Ishikawa (cell line): ENCODE measurements at regions not wholly inside any gene's neighbourhood (a gene's known extent, or its start where the extent isn't known, plus 50 kb on each side); places are given as distances from the start of the nearest gene placed in this dataset.
A peak's percentile ranks its signal among the peaks of the same experiment; 100 is the strongest.

ENCODE experiments used
- CEBPB ChIP-seq: IDR thresholded peaks from 2 replicates; pipeline ENCODE4 v1.6.1; 2012
- CREB1 ChIP-seq: IDR thresholded peaks from 2 replicates; pipeline ENCODE4 v1.6.1; 2012; ENCODE audit warnings: low read depth
- EGR1 ChIP-seq: IDR thresholded peaks from 2 replicates; pipeline ENCODE4 v1.6.1; 2012
- EP300 ChIP-seq: IDR thresholded peaks from 2 replicates; pipeline ENCODE4 v1.6.1; 2012; ENCODE audit warnings: borderline replicate concordance
- FOXM1 ChIP-seq: IDR thresholded peaks from 2 replicates; pipeline ENCODE4 v1.6.1; 2012; ENCODE audit warnings: low read depth, borderline replicate concordance
- NFIC ChIP-seq: IDR thresholded peaks from 2 replicates; pipeline ENCODE4 v1.6.1; 2012
- RAD21 ChIP-seq: IDR thresholded peaks from 2 replicates; pipeline ENCODE4 v1.6.1; 2012; ENCODE audit warnings: low read depth
- TAF1 ChIP-seq: IDR thresholded peaks from 2 replicates; pipeline ENCODE4 v1.6.1; 2012; ENCODE audit warnings: low read depth, mild to moderate bottlenecking
- TCF12 ChIP-seq: IDR thresholded peaks from 2 replicates; pipeline ENCODE4 v1.6.1; 2012; ENCODE audit warnings: low read depth
- TEAD4 ChIP-seq: IDR thresholded peaks from 2 replicates; pipeline ENCODE4 v1.6.1; 2012
- YY1 ChIP-seq: IDR thresholded peaks from 2 replicates; pipeline ENCODE4 v1.6.1; 2012; ENCODE audit warnings: low read depth
- ZBTB7A ChIP-seq: IDR thresholded peaks from 2 replicates; pipeline ENCODE4 v1.6.1; 2012; ENCODE audit warnings: low read depth
- TF ChIP-seq, protein P1 (sequence below): IDR thresholded peaks from 2 replicates; pipeline ENCODE4 v1.6.1; 2012
- TF ChIP-seq, protein P2 (sequence below): IDR thresholded peaks from 2 replicates; pipeline ENCODE4 v1.6.1; 2012
- TF ChIP-seq, protein P3 (sequence below): IDR thresholded peaks from 2 replicates; pipeline ENCODE4 v1.6.1; 2012; ENCODE audit warnings: low read depth, mild to moderate bottlenecking

DNA sequence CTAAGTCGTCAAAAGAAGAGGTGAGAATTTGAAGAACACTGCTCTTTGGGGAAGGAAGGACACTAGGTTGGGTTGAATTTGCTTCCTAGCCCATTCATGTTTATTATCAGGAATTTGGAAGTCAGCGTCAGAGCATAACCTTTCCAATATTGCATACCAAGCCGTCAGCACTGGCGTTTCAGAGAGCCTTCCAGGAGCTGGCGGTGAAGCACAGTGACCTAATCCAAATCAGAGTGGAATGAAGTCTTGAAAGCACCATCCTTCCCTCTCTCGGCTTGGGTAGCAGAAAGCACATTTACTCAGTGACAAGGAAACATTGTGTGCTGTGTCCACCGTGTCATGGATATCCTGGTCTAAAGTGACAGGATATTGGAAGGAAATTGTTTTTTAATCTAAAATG, 240.3 kb upstream of the PELI2 start:
- TF ChIP-seq NFIC = no peak
- TF ChIP-seq, protein P1, sequence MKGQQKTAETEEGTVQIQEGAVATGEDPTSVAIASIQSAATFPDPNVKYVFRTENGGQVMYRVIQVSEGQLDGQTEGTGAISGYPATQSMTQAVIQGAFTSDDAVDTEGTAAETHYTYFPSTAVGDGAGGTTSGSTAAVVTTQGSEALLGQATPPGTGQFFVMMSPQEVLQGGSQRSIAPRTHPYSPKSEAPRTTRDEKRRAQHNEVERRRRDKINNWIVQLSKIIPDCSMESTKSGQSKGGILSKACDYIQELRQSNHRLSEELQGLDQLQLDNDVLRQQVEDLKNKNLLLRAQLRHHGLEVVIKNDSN = no peak
- TF ChIP-seq, protein P2, sequence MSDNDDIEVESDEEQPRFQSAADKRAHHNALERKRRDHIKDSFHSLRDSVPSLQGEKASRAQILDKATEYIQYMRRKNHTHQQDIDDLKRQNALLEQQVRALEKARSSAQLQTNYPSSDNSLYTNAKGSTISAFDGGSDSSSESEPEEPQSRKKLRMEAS = no peak

DNA sequence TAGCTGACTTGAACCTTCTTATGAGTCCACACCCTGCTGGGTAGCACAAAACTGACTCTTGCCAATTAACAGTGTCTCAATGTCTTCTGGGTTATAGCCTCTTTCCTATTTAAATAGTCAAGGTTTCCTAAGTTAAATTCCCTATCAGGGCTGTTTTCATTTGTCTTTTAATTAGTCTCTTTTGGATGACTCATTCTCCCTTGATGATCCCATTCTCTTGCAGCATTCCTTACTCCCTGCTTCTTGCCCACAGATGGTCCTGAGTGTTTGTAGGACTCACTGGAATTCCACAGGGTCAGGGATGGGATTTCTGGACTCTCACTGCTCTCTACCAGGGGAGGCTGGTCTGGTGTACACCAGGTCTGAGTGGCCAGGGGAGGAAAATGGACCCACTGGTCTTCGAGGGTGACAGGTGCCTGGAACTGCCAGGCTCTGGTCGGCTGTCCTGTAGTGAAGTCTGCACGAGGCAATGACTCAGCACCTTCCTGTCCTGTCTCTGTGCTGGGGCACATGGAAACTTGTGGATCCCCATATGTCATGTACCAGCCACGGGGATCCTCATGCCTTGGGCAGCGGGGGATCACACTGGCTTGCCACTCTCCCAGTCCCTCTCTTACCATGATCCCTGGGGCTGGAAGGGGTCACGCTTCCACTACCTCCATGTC, 236.5 kb upstream of the PELI2 start:
- TF ChIP-seq, protein P2 = peak; percentile 81
- TF ChIP-seq ZBTB7A = no peak

DNA sequence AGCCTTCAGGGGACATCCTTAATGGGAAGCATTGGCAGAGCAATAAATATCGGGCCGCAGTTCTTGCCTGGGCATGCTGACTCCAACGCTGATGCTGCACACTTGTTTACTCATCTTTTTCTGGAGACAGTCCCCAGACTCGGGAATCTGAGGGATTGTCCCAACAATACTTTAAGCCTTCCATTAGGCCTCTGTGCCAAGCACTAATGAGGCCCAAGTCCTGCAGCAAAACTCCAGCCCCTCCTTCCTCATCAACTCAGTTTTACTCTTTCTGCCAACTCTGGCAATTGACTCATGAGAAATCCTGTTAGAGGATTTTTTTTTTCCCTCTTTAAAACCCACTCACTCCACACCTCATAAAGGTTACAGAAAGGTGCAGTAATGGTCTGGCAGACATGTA, 233.4 kb upstream of the PELI2 start:
- no peak for TF ChIP-seq TAF1
- TF ChIP-seq, protein P3, sequence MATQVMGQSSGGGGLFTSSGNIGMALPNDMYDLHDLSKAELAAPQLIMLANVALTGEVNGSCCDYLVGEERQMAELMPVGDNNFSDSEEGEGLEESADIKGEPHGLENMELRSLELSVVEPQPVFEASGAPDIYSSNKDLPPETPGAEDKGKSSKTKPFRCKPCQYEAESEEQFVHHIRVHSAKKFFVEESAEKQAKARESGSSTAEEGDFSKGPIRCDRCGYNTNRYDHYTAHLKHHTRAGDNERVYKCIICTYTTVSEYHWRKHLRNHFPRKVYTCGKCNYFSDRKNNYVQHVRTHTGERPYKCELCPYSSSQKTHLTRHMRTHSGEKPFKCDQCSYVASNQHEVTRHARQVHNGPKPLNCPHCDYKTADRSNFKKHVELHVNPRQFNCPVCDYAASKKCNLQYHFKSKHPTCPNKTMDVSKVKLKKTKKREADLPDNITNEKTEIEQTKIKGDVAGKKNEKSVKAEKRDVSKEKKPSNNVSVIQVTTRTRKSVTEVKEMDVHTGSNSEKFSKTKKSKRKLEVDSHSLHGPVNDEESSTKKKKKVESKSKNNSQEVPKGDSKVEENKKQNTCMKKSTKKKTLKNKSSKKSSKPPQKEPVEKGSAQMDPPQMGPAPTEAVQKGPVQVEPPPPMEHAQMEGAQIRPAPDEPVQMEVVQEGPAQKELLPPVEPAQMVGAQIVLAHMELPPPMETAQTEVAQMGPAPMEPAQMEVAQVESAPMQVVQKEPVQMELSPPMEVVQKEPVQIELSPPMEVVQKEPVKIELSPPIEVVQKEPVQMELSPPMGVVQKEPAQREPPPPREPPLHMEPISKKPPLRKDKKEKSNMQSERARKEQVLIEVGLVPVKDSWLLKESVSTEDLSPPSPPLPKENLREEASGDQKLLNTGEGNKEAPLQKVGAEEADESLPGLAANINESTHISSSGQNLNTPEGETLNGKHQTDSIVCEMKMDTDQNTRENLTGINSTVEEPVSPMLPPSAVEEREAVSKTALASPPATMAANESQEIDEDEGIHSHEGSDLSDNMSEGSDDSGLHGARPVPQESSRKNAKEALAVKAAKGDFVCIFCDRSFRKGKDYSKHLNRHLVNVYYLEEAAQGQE = no peak
- TF ChIP-seq TEAD4 = no peak
- TF ChIP-seq EGR1 = no peak
- TF ChIP-seq YY1 = no peak
- no peak for TF ChIP-seq FOXM1
- TF ChIP-seq, protein P1 = no peak
- TF ChIP-seq NFIC = no peak
- TF ChIP-seq CREB1 = no peak

DNA sequence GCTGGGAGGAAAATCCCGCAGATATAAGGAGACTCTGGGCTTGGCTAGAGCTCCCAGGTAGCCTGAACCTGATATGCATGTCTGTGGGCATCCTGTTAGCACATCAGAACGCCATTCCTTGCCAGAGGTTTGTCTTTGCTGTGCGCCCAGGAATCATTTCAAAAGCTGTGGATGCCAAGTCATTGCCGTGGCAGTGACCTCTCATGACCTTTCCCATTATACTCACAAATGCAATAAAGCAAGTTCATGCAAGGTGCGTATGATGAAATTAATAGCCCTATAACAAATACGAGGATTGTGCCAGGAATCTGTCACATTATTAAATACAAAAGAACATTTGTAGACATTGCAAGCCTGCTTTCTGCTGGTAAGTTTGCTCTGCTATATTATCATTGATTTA, 229.1 kb upstream of the PELI2 start:
- TF ChIP-seq EGR1 (no peak), NFIC (peak; percentile 92), TEAD4 (peak; percentile 22; the same call in 1 of the 2 replicates), CREB1 (no peak), TCF12 (peak; percentile 81), CEBPB (peak; percentile 65), FOXM1 (no peak), ZBTB7A (no peak), YY1 (no peak), EP300 (peak; percentile 76)
- TF ChIP-seq, protein P1 = no peak
- TF ChIP-seq, protein P2 = no peak

DNA sequence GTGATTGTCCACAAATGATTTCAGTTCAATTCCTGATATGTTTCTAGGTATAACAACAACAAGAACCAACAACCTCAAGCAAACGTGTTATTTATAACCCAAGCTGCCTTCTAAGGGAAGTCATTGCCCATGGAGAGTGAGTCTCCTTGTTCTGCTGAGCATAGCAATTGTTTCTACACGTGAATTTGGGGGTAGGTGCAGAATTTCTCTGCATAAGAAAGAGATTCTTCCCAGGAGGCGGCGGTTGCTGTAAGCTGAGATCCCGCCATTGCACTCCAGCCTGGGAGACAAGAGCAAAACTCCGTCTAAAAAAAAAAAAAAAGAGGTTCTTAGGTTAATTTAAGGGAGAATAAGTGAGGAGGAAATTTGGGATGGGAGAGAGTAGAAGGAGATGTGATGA, 226.5 kb upstream of the PELI2 start:
- TF ChIP-seq CEBPB (no peak), YY1 (no peak), TCF12 (no peak), ZBTB7A (no peak), RAD21 (no peak), EGR1 (no peak), TAF1 (no peak), EP300 (no peak), NFIC (no peak), CREB1 (no peak), FOXM1 (no peak), TEAD4 (no peak)
- TF ChIP-seq, protein P3 = no peak
- TF ChIP-seq, protein P2 = no peak
- TF ChIP-seq, protein P1 = no peak
